Suprapubic skin (tissue), 4 donors: ENCODE measurements at regions not wholly inside any gene's neighbourhood (a gene's known extent, or its start where the extent isn't known, plus 50 kb on each side); places are given as distances from the start of the nearest gene placed in this dataset.
"Not testable (repeated sequence)": the region's sequence is repeated elsewhere in the genome, so short reads cannot be mapped to it uniquely, and the experiment has no call there.

Experiments used
- DNase-seq, 2 donors: peaks; one replicate each; pipeline ENCODE4 v3.0.0-alpha.2; 2019; ENCODE audit warnings: low spot score in 2 of 2
- H3K27ac ChIP-seq: fragments of 200-600 bp; sonication (generic); one replicate; pipeline ENCODE4 v1.5.1; 2019
- H3K27me3 ChIP-seq: fragments of 200-600 bp; sonication (generic); one replicate; pipeline ENCODE4 v1.5.1; 2019
- H3K36me3 ChIP-seq: fragments of 200-600 bp; sonication (generic); one replicate; pipeline ENCODE4 v1.5.1; 2019
- H3K4me1 ChIP-seq: fragments of 200-600 bp; sonication (generic); one replicate; pipeline ENCODE4 v1.5.1; 2019
- H3K4me3 ChIP-seq: fragments of 200-600 bp; sonication (generic); one replicate; pipeline ENCODE4 v1.5.1; 2019; ENCODE audit warnings: mild to moderate bottlenecking
- H3K9me3 ChIP-seq: fragments of 200-600 bp; sonication (generic); one replicate; pipeline ENCODE4 v1.5.1; 2019
- EP300 ChIP-seq: sonication (generic); formaldehyde crosslinking; IDR thresholded peaks from one replicate; pipeline ENCODE4 v1.6.1; 2017; ENCODE audit warnings: antibody characterized with exemption
- POLR2A ChIP-seq, 2 donors: fragments of 450-650 bp; IDR thresholded peaks; one replicate each; pipeline ENCODE4 v1.6.1; 2017; ENCODE audit warnings: antibody characterized with exemption in 2 of 2, mild to moderate bottlenecking in 2 of 2, moderate library complexity in 2 of 2
- POLR2AphosphoS5 ChIP-seq, 3 donors: sonication (generic); formaldehyde crosslinking; IDR thresholded peaks; one replicate each; pipeline ENCODE4 v1.6.1; 2017; ENCODE audit warnings: antibody characterized with exemption in 3 of 3
- WGBS: methylation state at CpG from one replicate; pipeline ENCODE4 v1.1.5; 2018; 5-methylcytosine and 5-hydroxymethylcytosine counted together
- TF ChIP-seq, protein P1 (sequence below), 2 donors: fragments of 200-600 bp in 1 of 2; fragments of 450-650 bp in 1 of 2; sonication (generic) in 1 of 2; IDR thresholded peaks; one replicate each; pipeline ENCODE4 v1.5.1; 2016 to 2019; ENCODE audit warnings: antibody characterized with exemption in 2 of 2, mild to moderate bottlenecking in 1 of 2, moderate library complexity in 1 of 2

DNA sequence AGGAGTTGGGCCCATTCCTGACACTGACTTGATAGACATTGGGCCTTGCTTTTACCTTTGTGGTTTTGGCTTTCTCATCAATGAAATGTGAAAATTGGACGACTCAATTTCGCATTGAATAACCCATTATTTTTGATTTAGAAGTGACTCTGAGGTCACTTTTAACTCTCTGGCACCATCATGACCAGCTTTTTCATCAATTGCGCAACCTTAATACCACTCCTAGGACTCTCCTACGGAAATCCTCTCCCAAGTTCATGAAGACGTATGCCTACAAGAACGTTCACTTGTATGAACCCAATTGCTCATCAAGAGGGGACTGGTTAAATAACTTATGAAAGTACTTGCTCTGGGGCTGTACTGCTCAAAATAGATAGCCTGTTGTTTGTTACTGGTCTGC, 86.7 kb upstream of the CHD6 start:
- H3K36me3 ChIP-seq = no peaks in the 10 kb centered on the region
- H3K9me3 ChIP-seq = no peaks in the 10 kb centered on the region
- no peaks in the 10 kb centered on the region for H3K4me1 ChIP-seq
- H3K4me3 ChIP-seq = no peak overlapping the region
- no peak overlapping the region for H3K27ac ChIP-seq
- 87% methylated on average over 6 of the region's 6 CpGs for WGBS
- DNase-seq = no peak
- no peak for TF ChIP-seq POLR2A (IDR thresholded peaks at IDR 0.05)
- no peak for TF ChIP-seq EP300
- TF ChIP-seq, protein P1, sequence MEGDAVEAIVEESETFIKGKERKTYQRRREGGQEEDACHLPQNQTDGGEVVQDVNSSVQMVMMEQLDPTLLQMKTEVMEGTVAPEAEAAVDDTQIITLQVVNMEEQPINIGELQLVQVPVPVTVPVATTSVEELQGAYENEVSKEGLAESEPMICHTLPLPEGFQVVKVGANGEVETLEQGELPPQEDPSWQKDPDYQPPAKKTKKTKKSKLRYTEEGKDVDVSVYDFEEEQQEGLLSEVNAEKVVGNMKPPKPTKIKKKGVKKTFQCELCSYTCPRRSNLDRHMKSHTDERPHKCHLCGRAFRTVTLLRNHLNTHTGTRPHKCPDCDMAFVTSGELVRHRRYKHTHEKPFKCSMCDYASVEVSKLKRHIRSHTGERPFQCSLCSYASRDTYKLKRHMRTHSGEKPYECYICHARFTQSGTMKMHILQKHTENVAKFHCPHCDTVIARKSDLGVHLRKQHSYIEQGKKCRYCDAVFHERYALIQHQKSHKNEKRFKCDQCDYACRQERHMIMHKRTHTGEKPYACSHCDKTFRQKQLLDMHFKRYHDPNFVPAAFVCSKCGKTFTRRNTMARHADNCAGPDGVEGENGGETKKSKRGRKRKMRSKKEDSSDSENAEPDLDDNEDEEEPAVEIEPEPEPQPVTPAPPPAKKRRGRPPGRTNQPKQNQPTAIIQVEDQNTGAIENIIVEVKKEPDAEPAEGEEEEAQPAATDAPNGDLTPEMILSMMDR (IDR thresholded peaks at IDR 0.05) = no peak
- H3K27me3 ChIP-seq = no peaks in the 10 kb centered on the region

DNA sequence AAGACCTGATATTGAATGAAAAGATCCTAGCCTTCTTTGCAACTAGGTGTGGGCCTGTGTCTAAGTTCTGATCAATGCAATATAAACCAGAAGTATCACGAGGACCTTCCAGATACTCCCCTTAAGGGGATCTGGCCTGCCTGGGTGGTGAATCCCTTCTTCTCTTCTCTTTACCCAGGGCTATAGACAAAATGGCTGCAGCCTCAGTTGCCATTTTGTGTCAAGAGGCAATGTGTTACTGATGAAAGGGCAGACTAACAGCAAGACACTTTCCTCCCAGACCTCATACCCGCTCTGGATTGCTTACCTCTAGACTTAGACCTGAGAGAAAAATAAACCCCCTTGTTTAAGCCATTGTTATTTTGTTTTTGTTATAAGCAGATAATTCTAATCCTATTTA, 84.5 kb upstream of the CHD6 start:
- H3K4me1 ChIP-seq = no peaks in the 10 kb centered on the region
- no peaks in the 10 kb centered on the region for H3K36me3 ChIP-seq
- H3K4me3 ChIP-seq = no peak overlapping the region
- WGBS = 92% methylated on average over 2 of the region's 2 CpGs
- no peaks in the 10 kb centered on the region for H3K27me3 ChIP-seq
- H3K27ac ChIP-seq = no peak overlapping the region
- DNase-seq = no peak
- TF ChIP-seq EP300 = no peak
- no peaks in the 10 kb centered on the region for H3K9me3 ChIP-seq

DNA sequence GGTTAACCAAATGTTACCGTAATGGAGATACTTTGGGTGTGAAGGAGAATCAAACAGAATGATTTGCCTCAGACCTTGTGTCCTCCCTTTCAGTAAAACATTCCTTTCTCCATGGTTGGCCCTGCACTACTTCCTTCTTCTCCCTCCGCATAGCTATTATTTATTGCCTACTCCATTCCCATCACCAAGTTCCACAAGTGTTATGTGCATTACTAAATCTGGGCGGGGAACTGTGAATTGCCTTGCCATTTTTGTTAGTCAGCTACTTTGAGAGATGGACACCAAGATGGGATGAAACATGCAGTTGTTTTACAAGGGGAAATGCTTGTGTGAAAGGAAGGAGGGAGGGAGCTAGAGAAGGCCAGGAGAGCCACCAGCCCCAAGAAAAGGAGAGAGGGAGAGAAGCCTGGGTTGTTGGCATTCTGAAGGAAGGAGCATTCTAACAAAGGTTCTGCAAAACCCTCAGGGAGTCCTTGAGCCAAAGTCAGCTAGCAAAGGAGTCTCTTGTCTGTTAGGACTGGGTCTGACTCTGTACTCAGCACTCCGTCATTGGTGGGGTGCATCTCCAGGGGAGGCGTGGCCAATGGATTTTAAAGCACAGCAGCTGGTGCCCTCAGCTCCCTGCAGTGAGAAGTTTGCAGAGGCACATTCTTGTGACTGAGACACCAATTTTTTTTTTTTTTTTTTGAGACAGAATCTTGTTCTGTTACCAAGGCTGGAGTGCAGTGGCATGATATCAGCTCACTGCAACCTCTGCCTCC, 83.6 kb upstream of the CHD6 start:
- WGBS = 68% methylated on average over 5 of the region's 5 CpGs
- no peaks in the 10 kb centered on the region for H3K36me3 ChIP-seq
- TF ChIP-seq, protein P1 (IDR thresholded peaks at IDR 0.05) = no peak
- TF ChIP-seq POLR2AphosphoS5 (IDR thresholded peaks at IDR 0.05) = no peak
- no peak for TF ChIP-seq POLR2A (IDR thresholded peaks at IDR 0.05)
- no peak for TF ChIP-seq EP300
- DNase-seq = no peak
- no peak overlapping the region for H3K27ac ChIP-seq
- no peaks in the 10 kb centered on the region for H3K9me3 ChIP-seq
- no peaks in the 10 kb centered on the region for H3K27me3 ChIP-seq
- no peak overlapping the region for H3K4me3 ChIP-seq
- H3K4me1 ChIP-seq = no peaks in the 10 kb centered on the region

DNA sequence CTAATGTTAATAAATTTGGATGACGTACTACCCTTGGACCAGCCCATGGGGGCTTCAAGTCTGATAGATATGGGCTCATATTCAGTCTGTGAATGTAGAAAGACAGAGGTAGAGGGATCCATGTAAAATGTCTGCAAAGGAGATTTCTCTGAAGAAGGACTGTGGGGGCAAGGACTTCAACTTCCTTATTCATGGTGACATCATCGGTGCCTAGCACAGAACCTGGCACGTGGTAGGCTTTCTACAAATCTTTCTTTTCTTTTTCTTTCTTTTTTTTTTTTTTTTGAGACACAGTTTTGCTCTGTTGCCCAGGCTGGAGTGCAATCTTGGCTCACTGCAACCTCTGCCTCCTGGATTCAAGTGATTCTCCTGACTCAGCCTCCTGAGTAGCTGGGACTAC, 81.5 kb upstream of the CHD6 start:
- H3K27me3 ChIP-seq, H3K27ac ChIP-seq, H3K36me3 ChIP-seq, DNase-seq, H3K4me1 ChIP-seq, H3K9me3 ChIP-seq, H3K4me3 ChIP-seq: not testable (repeated sequence)
- WGBS = 91% methylated on average over 3 of the region's 3 CpGs

DNA sequence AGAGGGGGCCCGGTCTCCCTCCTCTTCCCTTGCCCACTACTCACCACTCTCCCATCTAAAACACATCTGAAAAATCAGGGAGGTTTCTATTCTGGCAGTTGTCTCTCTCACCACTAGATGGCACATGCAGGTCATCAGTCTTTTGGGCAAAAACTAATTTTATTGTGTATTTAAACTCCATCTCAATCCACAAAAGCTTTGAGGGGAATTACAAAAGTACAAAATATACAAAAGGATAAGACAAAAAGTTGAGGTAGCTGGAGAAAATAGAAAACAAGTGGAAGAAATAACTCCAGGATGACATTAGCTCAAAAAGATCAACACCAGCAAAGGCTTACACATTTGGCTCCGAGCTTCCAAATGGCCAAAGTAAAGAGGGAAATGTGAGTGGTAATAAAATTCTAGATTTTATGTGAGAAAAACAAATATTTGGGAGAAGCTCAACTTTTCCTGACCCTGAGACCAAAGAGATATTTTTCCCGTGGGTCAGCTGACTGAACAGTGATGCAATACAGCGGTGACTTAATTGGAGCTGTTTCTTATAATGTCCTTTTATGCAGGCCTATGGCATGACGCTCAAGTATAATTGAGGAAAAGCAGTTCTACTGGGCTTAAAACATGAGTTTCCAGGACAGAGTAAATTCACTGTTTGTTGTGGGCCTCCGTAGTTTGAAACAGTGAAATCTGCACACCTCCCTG, 79.8 kb upstream of the CHD6 start:
- Histone ChIP-seq H3K4me3 (no peak overlapping the region), H3K36me3 (no peaks in the 10 kb centered on the region), H3K27ac (no peak overlapping the region), H3K9me3 (no peaks in the 10 kb centered on the region), H3K4me1 (peaks cover 10% of the 10 kb centered on the region), H3K27me3 (no peaks in the 10 kb centered on the region)
- 76% methylated on average over 6 of the region's 6 CpGs for WGBS
- DNase-seq = no peak
- TF ChIP-seq, protein P1 (IDR thresholded peaks at IDR 0.05) = peak; percentile 52 to 71
- no peak for TF ChIP-seq EP300
- TF ChIP-seq POLR2AphosphoS5 (IDR thresholded peaks at IDR 0.05) = no peak

DNA sequence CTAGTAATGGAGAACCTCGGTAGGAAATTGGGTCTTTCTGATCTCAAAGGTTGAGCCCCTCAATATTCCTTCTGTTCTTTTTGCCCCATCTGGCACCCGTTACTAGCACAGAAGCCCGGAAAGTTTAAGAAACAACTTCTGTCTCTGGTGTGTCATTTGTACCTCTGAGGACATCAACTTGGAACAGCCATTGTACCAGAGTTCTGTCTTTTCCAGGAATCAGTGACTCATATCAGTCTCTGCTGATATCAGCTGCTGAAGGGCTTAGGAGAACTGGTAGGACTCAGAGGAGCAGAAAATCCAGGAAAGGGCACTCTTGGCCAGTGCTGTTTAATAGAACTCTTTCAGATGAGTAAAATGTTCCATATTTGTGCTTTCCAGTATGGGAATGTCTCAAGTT, 78.3 kb upstream of the CHD6 start:
- no peak for DNase-seq
- peak overlapping the region; percentile 31 for H3K27ac ChIP-seq
- H3K4me1 ChIP-seq = peaks cover 15% of the 10 kb centered on the region
- H3K27me3 ChIP-seq = no peaks in the 10 kb centered on the region
- H3K4me3 ChIP-seq = no peak overlapping the region
- no peaks in the 10 kb centered on the region for H3K36me3 ChIP-seq
- no peak for TF ChIP-seq POLR2A (IDR thresholded peaks at IDR 0.05)
- TF ChIP-seq POLR2AphosphoS5 (IDR thresholded peaks at IDR 0.05) = no peak
- TF ChIP-seq, protein P1 (IDR thresholded peaks at IDR 0.05) = no peak
- TF ChIP-seq EP300 = no peak
- H3K9me3 ChIP-seq = no peaks in the 10 kb centered on the region
- 36% methylated on average over 3 of the region's 3 CpGs for WGBS
